ENCODE measurements at regions not wholly inside any gene's neighbourhood (a gene's known extent, or its start where the extent isn't known, plus 50 kb on each side); places are given as distances from the start of the nearest gene placed in this dataset.

DNA sequence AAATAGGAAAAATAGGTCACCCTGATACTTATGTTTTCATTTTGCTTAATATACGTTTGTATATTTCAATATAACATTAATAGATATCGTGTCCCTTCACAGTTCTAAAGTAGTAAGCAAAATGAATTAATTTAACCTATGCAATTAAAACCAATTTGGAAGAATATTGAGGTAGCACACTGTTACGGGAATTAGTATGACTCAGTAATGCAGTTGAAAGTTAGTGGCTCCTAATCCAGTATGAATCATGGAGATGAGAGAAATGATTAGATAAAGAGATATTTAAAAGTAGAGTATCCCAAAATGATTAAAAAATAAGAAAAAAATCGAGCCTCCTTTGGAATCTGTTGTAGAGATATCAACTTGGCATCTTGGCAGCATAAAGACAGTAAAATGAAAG is 177.0 kb upstream of the SLITRK6 start:
- POLR2A ChIA-PET = no interaction called here
- no peak overlapping the region for H2AFZ ChIP-seq (ENCODE audit: low read length)

DNA sequence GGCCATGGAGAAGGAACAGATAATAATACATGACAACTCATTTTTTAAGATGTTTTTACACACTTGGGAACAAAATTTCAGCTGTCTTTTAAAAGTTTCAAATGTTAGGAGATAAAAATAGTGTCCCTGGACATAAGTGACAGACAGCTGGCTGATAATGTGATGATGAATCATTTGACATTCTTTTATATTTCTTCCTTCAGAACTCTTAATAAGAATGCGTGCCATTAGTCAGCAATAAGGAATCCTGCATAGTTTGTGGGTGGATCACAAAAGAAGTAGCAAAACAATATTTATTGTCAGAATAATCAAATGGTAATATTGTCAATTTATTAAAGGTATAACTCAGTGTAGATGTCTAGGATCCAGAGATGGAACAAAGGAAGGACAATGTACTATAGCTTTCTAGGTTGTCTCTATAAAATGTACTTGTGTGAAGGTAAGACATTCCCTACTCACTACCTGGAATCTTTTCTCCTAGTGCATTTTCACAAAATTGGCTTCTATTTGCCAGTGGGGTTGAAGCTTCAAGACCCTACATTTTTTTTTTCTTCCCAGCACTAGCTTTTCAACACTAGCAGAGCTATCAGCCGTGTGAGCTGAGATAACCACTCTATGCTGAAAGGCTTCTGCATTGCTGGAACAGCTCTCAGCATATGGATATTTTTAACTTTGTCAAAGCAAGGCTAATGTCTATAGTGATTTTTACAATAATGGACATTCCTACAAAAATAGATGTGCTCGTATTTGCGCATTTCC is 175.6 kb upstream of the SLITRK6 start:
- Histone ChIP-seq H3K9me2 (ENCODE audit: insufficient read depth, low read length) (no peaks in the 10 kb centered on the region), H3K4me2 (ENCODE audit: low read length) (no peak overlapping the region), H2AFZ (ENCODE audit: low read length) (no peak overlapping the region), H3K9me3 (ENCODE audit: low read length) (0 out of 2 replicates have a peak, but pooled peaks cover 8% of the 10 kb centered on the region), H3K36me3 (ENCODE audit: insufficient read depth, low read length) (no peaks in the 10 kb centered on the region), H3K27ac (ENCODE audit: low read depth, low read length, poor library complexity, severe bottlenecking) (no peak overlapping the region), H3K79me2 (ENCODE audit: insufficient read depth, low read depth, low read length) (no peaks in the 10 kb centered on the region), H3K4me3 (ENCODE audit: low read depth, low read length, poor library complexity, severe bottlenecking) (no peak overlapping the region), H3K4me1 (ENCODE audit: insufficient read depth, low read length, poor library complexity, severe bottlenecking) (no peaks in the 10 kb centered on the region), H4K20me1 (ENCODE audit: insufficient read depth, low read length) (no peaks in the 10 kb centered on the region)
- DNase-seq (ENCODE audit: low spot score) = no peak
- CTCF ChIA-PET (ENCODE audit: unreplicated experiment) = no interaction called here
- POLR2A ChIA-PET = no interaction called here
- no peak for TF ChIP-seq EZH2phosphoT487 (IDR thresholded peaks at IDR 0.05; ENCODE audit: borderline replicate concordance, low read depth, low read length)
- TF ChIP-seq, protein P1, sequence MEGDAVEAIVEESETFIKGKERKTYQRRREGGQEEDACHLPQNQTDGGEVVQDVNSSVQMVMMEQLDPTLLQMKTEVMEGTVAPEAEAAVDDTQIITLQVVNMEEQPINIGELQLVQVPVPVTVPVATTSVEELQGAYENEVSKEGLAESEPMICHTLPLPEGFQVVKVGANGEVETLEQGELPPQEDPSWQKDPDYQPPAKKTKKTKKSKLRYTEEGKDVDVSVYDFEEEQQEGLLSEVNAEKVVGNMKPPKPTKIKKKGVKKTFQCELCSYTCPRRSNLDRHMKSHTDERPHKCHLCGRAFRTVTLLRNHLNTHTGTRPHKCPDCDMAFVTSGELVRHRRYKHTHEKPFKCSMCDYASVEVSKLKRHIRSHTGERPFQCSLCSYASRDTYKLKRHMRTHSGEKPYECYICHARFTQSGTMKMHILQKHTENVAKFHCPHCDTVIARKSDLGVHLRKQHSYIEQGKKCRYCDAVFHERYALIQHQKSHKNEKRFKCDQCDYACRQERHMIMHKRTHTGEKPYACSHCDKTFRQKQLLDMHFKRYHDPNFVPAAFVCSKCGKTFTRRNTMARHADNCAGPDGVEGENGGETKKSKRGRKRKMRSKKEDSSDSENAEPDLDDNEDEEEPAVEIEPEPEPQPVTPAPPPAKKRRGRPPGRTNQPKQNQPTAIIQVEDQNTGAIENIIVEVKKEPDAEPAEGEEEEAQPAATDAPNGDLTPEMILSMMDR (conservative IDR thresholded peaks at IDR 0.05; ENCODE audit: low read length) = no peak
- intact Hi-C loops (cut with micrococcal nuclease; ENCODE audit: unreplicated experiment) = no loop called here
- no TSS peak for BruUV-seq (replicated peaks)

More for the DNA sequence above, 177.0 kb upstream of the SLITRK6 start:
- Histone ChIP-seq H3K9me2 (ENCODE audit: insufficient read depth, low read length) (no peaks in the 10 kb centered on the region), H3K4me1 (ENCODE audit: insufficient read depth, low read length, poor library complexity, severe bottlenecking) (no peaks in the 10 kb centered on the region), H3K9me3 (ENCODE audit: low read length) (0 out of 2 replicates have a peak, but pooled peaks cover 8% of the 10 kb centered on the region), H3K4me3 (ENCODE audit: low read depth, low read length, poor library complexity, severe bottlenecking) (no peak overlapping the region), H3K79me2 (ENCODE audit: insufficient read depth, low read depth, low read length) (no peaks in the 10 kb centered on the region), H3K36me3 (ENCODE audit: insufficient read depth, low read length) (no peaks in the 10 kb centered on the region), H3K4me2 (ENCODE audit: low read length) (no peak overlapping the region), H3K27ac (ENCODE audit: low read depth, low read length, poor library complexity, severe bottlenecking) (no peak overlapping the region), H4K20me1 (ENCODE audit: insufficient read depth, low read length) (no peaks in the 10 kb centered on the region)
- no peak for TF ChIP-seq EZH2phosphoT487 (IDR thresholded peaks at IDR 0.05; ENCODE audit: borderline replicate concordance, low read depth, low read length)
- TF ChIP-seq, protein P1 (conservative IDR thresholded peaks at IDR 0.05; ENCODE audit: low read length) = no peak
- CTCF ChIA-PET (ENCODE audit: unreplicated experiment) = no interaction called here
- intact Hi-C loops (cut with micrococcal nuclease; ENCODE audit: unreplicated experiment) = no loop called here
- DNase-seq (ENCODE audit: low spot score) = no peak
- BruUV-seq (replicated peaks) = no TSS peak

DNA sequence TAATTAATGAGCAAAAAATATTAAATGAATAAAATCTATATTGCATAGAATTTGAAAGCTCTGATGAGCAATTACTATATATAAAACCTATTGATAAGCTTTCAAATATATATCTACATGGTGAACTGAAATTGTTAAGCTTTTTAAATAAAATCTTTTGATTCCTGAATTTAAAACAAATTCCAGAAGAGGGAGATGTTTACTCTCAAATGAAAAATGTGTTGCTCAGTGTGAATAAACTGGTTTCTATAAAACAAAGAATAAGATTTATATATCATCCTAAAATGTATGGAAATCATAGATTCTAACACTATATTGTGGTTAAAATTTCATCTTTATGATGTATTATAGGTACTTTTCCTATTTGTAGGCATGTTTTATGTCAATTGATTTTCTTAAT is 171.5 kb upstream of the SLITRK6 start:
- Histone ChIP-seq H3K36me3 (ENCODE audit: insufficient read depth, low read length) (no peaks in the 10 kb centered on the region), H3K27ac (ENCODE audit: low read depth, low read length, poor library complexity, severe bottlenecking) (no peak overlapping the region), H3K79me2 (ENCODE audit: insufficient read depth, low read depth, low read length) (no peaks in the 10 kb centered on the region), H3K4me1 (ENCODE audit: insufficient read depth, low read length, poor library complexity, severe bottlenecking) (no peaks in the 10 kb centered on the region), H3K9me2 (ENCODE audit: insufficient read depth, low read length) (no peaks in the 10 kb centered on the region), H2AFZ (ENCODE audit: low read length) (no peak overlapping the region), H3K4me3 (ENCODE audit: low read depth, low read length, poor library complexity, severe bottlenecking) (no peak overlapping the region), H3K4me2 (ENCODE audit: low read length) (no peak overlapping the region), H3K9me3 (ENCODE audit: low read length) (0 out of 2 replicates have a peak, but pooled peaks cover 8% of the 10 kb centered on the region), H4K20me1 (ENCODE audit: insufficient read depth, low read length) (no peaks in the 10 kb centered on the region)
- TF ChIP-seq EZH2phosphoT487 (IDR thresholded peaks at IDR 0.05; ENCODE audit: borderline replicate concordance, low read depth, low read length) = no peak
- TF ChIP-seq, protein P1 (conservative IDR thresholded peaks at IDR 0.05; ENCODE audit: low read length) = no peak
- DNase-seq (ENCODE audit: low spot score) = no peak
- intact Hi-C loops (cut with micrococcal nuclease; ENCODE audit: unreplicated experiment) = no loop called here
- POLR2A ChIA-PET = no interaction called here
- CTCF ChIA-PET (ENCODE audit: unreplicated experiment) = no interaction called here
- BruUV-seq (replicated peaks) = no TSS peak

Data from OCI-LY7 (cell line).